Gastrocnemius medialis (tissue), 4 donors: ENCODE measurements at regions not wholly inside any gene's neighbourhood (a gene's known extent, or its start where the extent isn't known, plus 50 kb on each side); places are given as distances from the start of the nearest gene placed in this dataset.

Experiments
- CTCF ChIP-seq, 5 experiments: fragments of 450-650 bp in 3 of 5; fragments of 200-600 bp in 2 of 5; sonication (generic) in 2 of 5; IDR thresholded peaks in 4 of 5; conservative IDR thresholded peaks in 1 of 5; 1 replicate in 4 of 5; 2 replicates in 1 of 5; pipeline ENCODE4 v1.5.1; 2016 to 2019; ENCODE audit warnings: antibody characterized with exemption in 5 of 5, mild to moderate bottlenecking in 3 of 5, moderate library complexity in 3 of 5
- POLR2A ChIP-seq, 2 donors: fragments of 450-650 bp; IDR thresholded peaks; one replicate each; pipeline ENCODE4 v1.6.1; 2017; ENCODE audit warnings: antibody characterized with exemption in 2 of 2, mild to moderate bottlenecking in 2 of 2, moderate library complexity in 2 of 2

- no peak for TF ChIP-seq CTCF (IDR thresholded peaks at IDR 0.05 in 4 of 5, conservative IDR thresholded peaks at IDR 0.05 in 1 of 5)
- TF ChIP-seq POLR2A (IDR thresholded peaks at IDR 0.05), result no peak
These were observed 171.7 kb upstream of the SLC4A4 start for GRCh38 chr4:71167083-71167482.
